ENCODE measurements at regions not wholly inside any gene's neighbourhood (a gene's known extent, or its start where the extent isn't known, plus 50 kb on each side); places are given as distances from the start of the nearest gene placed in this dataset.

- Mint-ChIP-seq H3K27me3 (ENCODE audit: insufficient read depth, low read depth, poor library complexity) (peaks cover 13% of the 10 kb centered on the region), H3K27ac (no peak overlapping the region), H3K9me3 (peaks cover 32% of the 10 kb centered on the region), H3K36me3 (ENCODE audit: low read depth) (peaks cover 34% of the 10 kb centered on the region), H3K4me1 (peaks cover 19% of the 10 kb centered on the region), H3K4me3 (no peak overlapping the region)
- peaks cover 9% of the 10 kb centered on the region for H3K36me3 ChIP-seq (ENCODE audit: insufficient read depth)
- H3K9me2 ChIP-seq (ENCODE audit: insufficient read depth) = peaks cover 14% of the 10 kb centered on the region
- no peaks in the 10 kb centered on the region for H4K20me1 ChIP-seq (replicated peaks; ENCODE audit: insufficient read depth)
- TF ChIP-seq STAT1 (IDR thresholded peaks at IDR 0.05; ENCODE audit: unreplicated experiment) = no peak
- no peak for TF ChIP-seq ZNF331 (CRISPR knock-in tag; IDR thresholded peaks at IDR 0.05; ENCODE audit: low read depth)
- no peak for TF ChIP-seq REST (IDR thresholded peaks at IDR 0.05; ENCODE audit: unreplicated experiment)
- no peak for TF ChIP-seq POLR2AphosphoS5 (IDR thresholded peaks at IDR 0.05; ENCODE audit: low read depth)
- no peak for TF ChIP-seq CTCF (conservative IDR thresholded peaks at IDR 0.05; ENCODE audit: low read depth in 2 of 2)
- TF ChIP-seq ETS1 (IDR thresholded peaks at IDR 0.05) = no peak
- TF ChIP-seq JUNB (IDR thresholded peaks at IDR 0.05; ENCODE audit: unreplicated experiment) = no peak
- no peak for TF ChIP-seq ZNF114 (CRISPR knock-in tag; IDR thresholded peaks at IDR 0.05)
- no peak for TF ChIP-seq CREB1 (CRISPR knock-in tag; IDR thresholded peaks at IDR 0.05; ENCODE audit: low read depth)
- TF ChIP-seq, protein P1, sequence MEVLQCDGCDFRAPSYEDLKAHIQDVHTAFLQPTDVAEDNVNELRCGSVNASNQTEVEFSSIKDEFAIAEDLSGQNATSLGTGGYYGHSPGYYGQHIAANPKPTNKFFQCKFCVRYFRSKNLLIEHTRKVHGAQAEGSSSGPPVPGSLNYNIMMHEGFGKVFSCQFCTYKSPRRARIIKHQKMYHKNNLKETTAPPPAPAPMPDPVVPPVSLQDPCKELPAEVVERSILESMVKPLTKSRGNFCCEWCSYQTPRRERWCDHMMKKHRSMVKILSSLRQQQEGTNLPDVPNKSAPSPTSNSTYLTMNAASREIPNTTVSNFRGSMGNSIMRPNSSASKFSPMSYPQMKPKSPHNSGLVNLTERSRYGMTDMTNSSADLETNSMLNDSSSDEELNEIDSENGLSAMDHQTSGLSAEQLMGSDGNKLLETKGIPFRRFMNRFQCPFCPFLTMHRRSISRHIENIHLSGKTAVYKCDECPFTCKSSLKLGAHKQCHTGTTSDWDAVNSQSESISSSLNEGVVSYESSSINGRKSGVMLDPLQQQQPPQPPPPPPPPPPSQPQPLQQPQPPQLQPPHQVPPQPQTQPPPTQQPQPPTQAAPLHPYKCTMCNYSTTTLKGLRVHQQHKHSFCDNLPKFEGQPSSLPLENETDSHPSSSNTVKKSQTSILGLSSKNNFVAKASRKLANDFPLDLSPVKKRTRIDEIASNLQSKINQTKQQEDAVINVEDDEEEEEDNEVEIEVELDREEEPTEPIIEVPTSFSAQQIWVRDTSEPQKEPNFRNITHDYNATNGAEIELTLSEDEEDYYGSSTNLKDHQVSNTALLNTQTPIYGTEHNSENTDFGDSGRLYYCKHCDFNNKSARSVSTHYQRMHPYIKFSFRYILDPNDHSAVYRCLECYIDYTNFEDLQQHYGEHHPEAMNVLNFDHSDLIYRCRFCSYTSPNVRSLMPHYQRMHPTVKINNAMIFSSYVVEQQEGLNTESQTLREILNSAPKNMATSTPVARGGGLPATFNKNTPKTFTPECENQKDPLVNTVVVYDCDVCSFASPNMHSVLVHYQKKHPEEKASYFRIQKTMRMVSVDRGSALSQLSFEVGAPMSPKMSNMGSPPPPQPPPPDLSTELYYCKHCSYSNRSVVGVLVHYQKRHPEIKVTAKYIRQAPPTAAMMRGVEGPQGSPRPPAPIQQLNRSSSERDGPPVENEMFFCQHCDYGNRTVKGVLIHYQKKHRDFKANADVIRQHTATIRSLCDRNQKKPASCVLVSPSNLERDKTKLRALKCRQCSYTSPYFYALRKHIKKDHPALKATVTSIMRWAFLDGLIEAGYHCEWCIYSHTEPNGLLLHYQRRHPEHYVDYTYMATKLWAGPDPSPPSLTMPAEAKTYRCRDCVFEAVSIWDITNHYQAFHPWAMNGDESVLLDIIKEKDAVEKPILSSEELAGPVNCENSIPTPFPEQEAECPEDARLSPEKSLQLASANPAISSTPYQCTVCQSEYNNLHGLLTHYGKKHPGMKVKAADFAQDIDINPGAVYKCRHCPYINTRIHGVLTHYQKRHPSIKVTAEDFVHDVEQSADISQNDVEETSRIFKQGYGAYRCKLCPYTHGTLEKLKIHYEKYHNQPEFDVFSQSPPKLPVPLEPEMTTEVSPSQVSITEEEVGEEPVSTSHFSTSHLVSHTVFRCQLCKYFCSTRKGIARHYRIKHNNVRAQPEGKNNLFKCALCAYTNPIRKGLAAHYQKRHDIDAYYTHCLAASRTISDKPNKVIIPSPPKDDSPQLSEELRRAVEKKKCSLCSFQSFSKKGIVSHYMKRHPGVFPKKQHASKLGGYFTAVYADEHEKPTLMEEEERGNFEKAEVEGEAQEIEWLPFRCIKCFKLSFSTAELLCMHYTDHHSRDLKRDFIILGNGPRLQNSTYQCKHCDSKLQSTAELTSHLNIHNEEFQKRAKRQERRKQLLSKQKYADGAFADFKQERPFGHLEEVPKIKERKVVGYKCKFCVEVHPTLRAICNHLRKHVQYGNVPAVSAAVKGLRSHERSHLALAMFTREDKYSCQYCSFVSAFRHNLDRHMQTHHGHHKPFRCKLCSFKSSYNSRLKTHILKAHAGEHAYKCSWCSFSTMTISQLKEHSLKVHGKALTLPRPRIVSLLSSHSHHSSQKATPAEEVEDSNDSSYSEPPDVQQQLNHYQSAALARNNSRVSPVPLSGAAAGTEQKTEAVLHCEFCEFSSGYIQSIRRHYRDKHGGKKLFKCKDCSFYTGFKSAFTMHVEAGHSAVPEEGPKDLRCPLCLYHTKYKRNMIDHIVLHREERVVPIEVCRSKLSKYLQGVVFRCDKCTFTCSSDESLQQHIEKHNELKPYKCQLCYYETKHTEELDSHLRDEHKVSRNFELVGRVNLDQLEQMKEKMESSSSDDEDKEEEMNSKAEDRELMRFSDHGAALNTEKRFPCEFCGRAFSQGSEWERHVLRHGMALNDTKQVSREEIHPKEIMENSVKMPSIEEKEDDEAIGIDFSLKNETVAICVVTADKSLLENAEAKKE (CRISPR knock-in tag; IDR thresholded peaks at IDR 0.05) = no peak
- ATAC-seq (no peak), DNase-seq (ENCODE audit: low spot score) (no peak)
- H3K4me3 ChIP-seq = no peak overlapping the region
- no peaks in the 10 kb centered on the region for H3K79me2 ChIP-seq (replicated peaks; ENCODE audit: insufficient read depth)
- no peak overlapping the region for H2AFZ ChIP-seq
- no peak overlapping the region for H3K4me2 ChIP-seq
- H3F3A ChIP-seq (replicated peaks; ENCODE audit: low read depth) = no peaks in the 10 kb centered on the region
- H3K27ac ChIP-seq (ENCODE audit: low read depth) = no peak overlapping the region
- peaks cover 10% of the 10 kb centered on the region for H3K4me1 ChIP-seq (ENCODE audit: insufficient read depth)
- H3K27me3 ChIP-seq (ENCODE audit: insufficient read depth) = no peaks in the 10 kb centered on the region
Observed at GRCh38 chr1:38375035-38375434, 328.4 kb upstream of the POU3F1 start.

Data from GM23338 (cell line).